NB4 (cell line): ENCODE measurements at regions not wholly inside any gene's neighbourhood (a gene's known extent, or its start where the extent isn't known, plus 50 kb on each side); places are given as distances from the start of the nearest gene placed in this dataset.

Experiments used
- DNase-seq: peaks from one replicate; pipeline ENCODE4 v3.0.0; 2010; ENCODE audit warnings: low read depth
- H3K4me3 ChIP-seq: one replicate; pipeline ENCODE4 v1.5.1; 2011; ENCODE audit warnings: mild to moderate bottlenecking, low read depth, low read length, moderate library complexity
- MAX ChIP-seq: IDR thresholded peaks from 2 replicates; pipeline ENCODE4 v1.6.1; 2011; ENCODE audit warnings: low read depth, low read length
- MYC ChIP-seq: IDR thresholded peaks from 2 replicates; pipeline ENCODE4 v1.6.1; 2011; ENCODE audit warnings: low read depth, low read length
- POLR2A ChIP-seq: IDR thresholded peaks from 2 replicates; pipeline ENCODE4 v1.6.1; 2011; ENCODE audit warnings: mild to moderate bottlenecking; ENCODE audit not compliant: insufficient read length; ENCODE audit errors: extremely low read depth
- TF ChIP-seq, protein P1 (sequence below): IDR thresholded peaks from one replicate; pipeline ENCODE4 v1.5.1; 2012; ENCODE audit warnings: low read depth, low read length

DNA sequence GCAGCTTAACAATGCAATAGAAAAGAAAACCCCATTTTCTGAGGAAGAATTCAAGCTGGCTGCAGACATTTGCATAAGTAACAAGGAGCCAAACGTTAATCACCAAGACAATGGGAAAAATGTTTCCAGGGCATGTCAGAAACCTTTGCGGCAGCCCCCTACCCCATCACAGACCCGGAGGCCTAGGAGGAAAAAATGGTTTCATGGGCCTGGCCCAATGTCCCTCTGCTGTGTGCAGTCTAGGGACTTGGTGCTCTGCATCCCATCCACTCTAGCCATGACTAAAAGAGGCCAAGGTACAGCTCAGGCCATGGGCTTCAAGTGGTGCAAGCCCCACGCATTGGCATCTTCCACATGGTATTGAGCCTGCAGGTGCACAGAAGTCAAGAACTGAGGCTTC is 147.0 kb upstream of the NR3C2 start:
- no peak for DNase-seq
- TF ChIP-seq, protein P1, sequence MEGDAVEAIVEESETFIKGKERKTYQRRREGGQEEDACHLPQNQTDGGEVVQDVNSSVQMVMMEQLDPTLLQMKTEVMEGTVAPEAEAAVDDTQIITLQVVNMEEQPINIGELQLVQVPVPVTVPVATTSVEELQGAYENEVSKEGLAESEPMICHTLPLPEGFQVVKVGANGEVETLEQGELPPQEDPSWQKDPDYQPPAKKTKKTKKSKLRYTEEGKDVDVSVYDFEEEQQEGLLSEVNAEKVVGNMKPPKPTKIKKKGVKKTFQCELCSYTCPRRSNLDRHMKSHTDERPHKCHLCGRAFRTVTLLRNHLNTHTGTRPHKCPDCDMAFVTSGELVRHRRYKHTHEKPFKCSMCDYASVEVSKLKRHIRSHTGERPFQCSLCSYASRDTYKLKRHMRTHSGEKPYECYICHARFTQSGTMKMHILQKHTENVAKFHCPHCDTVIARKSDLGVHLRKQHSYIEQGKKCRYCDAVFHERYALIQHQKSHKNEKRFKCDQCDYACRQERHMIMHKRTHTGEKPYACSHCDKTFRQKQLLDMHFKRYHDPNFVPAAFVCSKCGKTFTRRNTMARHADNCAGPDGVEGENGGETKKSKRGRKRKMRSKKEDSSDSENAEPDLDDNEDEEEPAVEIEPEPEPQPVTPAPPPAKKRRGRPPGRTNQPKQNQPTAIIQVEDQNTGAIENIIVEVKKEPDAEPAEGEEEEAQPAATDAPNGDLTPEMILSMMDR, result no peak
- TF ChIP-seq POLR2A, result no peak
- TF ChIP-seq MAX, result no peak
- no peak for TF ChIP-seq MYC
- no peak overlapping the region for H3K4me3 ChIP-seq

DNA sequence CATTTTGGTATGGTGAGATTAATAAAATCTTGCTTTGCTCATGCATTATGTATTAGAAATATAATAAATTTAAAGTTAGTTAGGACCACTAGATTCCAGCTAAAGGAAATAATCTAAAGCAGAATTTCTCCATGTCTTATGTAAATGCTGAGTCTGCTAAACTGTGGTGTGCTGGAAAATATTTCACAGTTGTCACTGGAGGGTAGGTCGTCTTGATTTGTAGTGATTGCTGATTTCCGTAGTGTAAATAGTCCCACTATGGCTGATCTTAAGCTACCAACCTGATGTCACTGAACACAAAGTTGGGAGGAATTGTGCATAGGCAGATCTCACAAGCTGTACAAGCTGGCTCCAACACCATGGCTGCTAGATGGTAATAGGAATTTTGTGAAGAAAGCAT is 133.4 kb upstream of the NR3C2 start:
- no peak overlapping the region for H3K4me3 ChIP-seq
- TF ChIP-seq MAX, result no peak
- TF ChIP-seq MYC, result no peak
- no peak for TF ChIP-seq POLR2A
- TF ChIP-seq, protein P1, result no peak
- no peak for DNase-seq

DNA sequence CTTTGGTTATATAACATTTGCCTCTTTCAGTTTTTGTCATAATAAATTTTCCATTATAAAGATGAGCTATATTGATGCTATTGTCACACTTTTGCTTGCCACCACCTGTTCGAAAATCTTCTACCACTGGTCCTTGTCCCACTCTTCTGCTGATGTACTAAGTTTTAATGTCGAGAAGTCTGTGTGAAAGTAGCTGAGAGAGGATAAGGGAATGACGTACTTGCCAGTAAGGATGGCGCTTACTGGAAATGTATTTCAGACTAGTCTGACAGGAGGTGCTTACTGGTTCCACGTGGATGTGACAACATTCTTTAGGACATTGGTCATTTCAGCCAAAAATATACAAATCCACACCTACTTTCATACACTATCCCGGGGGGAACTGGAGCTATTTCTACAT is 132.7 kb upstream of the NR3C2 start:
- no peak for TF ChIP-seq MAX
- no peak for TF ChIP-seq POLR2A
- TF ChIP-seq, protein P1, result no peak
- TF ChIP-seq MYC, result no peak
- H3K4me3 ChIP-seq, result no peak overlapping the region
- no peak for DNase-seq

DNA sequence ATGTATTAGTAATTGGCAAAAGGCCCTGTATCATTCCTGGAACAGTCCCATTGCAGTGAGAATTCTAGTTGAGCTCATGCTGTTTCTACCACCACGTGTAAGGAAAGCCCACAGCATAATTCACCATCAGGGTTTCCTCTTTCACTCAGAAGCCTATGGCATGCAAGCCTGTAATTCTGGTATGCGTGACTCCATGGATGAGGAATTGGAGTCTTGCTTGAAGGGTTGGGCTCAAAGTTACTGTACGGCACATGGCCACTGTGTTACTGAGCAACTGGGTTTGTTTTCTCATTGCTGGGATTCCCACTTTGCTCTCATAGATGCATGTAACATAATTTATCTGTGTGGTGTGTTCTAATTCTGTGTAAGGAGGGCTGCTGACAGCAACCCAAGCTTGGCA is 132.3 kb upstream of the NR3C2 start:
- no peak overlapping the region for H3K4me3 ChIP-seq
- DNase-seq, result no peak
- no peak for TF ChIP-seq POLR2A
- TF ChIP-seq MAX, result no peak
- TF ChIP-seq, protein P1, result no peak
- no peak for TF ChIP-seq MYC

GRCh38 chr4:148574066-148574465 is 131.9 kb upstream of the NR3C2 start:
- TF ChIP-seq MAX, result no peak
- no peak for TF ChIP-seq POLR2A
- TF ChIP-seq, protein P1, result no peak
- no peak for TF ChIP-seq MYC
- DNase-seq, result no peak
- H3K4me3 ChIP-seq, result no peak overlapping the region

DNA sequence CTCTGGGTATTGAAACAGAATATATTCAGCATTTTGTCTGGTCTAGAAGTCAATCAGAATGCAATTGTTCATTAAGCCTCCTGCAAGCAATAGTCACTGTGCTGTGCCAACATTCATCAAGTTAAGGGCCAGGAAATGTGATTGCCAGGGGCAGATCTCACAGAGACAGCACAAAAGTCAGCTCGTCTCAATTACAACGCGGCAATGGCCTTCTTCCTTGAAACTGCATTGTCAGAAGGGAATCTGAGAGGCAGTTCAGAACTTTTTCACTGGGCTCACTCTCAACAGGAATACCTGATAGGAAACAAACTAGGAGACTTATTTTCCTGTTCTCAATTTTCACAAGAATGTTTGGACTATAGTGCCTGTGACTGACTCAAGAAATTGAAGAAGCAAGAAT is 131.1 kb upstream of the NR3C2 start:
- TF ChIP-seq MYC (no peak), MAX (no peak), POLR2A (no peak)
- TF ChIP-seq, protein P1, result no peak
- H3K4me3 ChIP-seq, result no peak overlapping the region
- no peak for DNase-seq
